Stimulated activated CD8-positive, alpha-beta memory T cell treated with anti-CD3 and anti-CD28 coated beads, Interleukin-12 subunit alpha, Interleukin-12 subunit beta, amount 100 ng/mL, for 24 hours (primary cell): ENCODE measurements at regions not wholly inside any gene's neighbourhood (a gene's known extent, or its start where the extent isn't known, plus 50 kb on each side); places are given as distances from the start of the nearest gene placed in this dataset.

Experiments
- DNase-seq: peaks from one replicate; pipeline ENCODE4 v3.0.0-alpha.2; 2020; ENCODE audit errors: extremely low read depth

DNA sequence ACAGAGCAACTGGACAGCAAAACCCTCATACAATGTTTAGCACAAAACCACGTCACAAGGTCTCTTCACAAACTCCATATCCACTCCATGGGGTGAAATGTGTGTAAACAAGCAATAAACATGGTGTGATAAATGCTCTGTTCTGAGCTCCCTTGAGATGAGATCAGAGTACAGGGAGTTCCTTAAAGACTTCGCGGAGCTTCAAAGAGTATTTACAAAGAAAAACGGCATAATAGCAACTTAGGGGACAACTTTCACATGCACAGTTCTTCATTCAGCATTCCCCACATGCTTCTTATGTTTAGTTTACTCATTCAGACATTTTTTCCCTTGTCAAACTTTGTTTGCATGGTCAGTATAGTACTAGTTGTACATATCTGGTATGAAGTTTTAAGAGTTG is 52.5 kb upstream of the SUCLG2 start:
- no peak for DNase-seq

DNA sequence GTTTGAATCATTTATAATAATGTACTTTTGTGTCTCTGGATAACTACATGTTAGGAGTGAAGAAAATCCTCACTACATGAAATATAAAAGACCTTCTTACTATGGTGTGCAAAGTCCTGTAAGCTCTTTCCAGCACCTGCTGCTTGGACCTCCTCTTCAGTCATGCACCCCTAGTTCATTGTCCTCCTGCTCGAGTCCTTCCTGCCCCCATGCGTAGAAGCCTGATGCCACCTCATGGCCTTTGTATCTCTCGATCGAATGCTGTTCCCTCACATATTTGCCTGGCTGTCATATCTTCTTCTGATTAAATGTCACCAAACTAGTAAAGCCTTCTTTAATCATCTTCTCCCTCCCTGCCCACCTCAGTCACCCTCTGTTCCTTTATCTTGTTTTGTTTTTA is 49.9 kb upstream of the SUCLG2 start:
- DNase-seq, result no peak
